GM21576 (cell line): ENCODE measurements at regions not wholly inside any gene's neighbourhood (a gene's known extent, or its start where the extent isn't known, plus 50 kb on each side); places are given as distances from the start of the nearest gene placed in this dataset.

ENCODE experiments used
- ATAC-seq: cut with Tn5 transposase; IDR thresholded peaks from one replicate; pipeline ENCODE4 v1.9.1; 2021; ENCODE audit warnings: mild to moderate bottlenecking, moderate library complexity; ENCODE audit not compliant: unreplicated experiment

DNA sequence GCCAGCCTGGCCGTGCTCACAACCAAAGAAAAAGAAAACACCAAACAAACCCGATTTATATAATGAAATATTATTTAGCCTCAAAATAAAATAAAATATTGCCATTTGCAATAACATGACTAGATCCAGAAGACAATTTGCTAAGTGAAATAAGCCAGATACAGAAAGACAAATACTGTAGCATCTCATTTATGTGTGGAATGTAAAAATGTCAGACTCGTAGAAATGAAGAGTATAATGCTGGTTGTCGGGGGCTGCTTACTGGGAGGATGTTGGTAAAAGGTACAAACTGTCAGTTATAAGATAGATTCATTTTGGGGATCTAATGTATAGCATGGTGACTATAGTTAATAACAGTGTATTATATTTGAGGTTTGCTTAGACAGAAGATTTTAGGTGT is 269.7 kb downstream of the THBS2 start:
- ATAC-seq: no peak

DNA sequence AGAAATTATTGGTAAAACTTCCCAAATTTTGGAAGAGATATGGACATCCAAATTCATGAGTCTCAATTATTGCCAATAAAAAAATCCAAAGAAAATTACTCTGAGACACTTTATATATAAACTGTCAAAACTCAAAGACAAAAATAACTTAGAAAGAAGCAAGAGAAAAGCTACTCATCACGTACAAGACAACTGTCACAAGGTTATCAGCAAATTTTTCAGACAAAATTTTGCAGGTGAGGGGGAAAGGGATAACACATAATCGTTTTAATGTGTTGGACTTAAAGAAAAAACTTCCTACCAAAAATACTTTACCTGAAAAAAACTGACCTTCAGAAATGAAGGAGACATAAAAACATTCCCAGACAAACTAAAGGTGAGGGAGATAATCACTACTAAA is 272.5 kb downstream of the THBS2 start:
- ATAC-seq: no peak

DNA sequence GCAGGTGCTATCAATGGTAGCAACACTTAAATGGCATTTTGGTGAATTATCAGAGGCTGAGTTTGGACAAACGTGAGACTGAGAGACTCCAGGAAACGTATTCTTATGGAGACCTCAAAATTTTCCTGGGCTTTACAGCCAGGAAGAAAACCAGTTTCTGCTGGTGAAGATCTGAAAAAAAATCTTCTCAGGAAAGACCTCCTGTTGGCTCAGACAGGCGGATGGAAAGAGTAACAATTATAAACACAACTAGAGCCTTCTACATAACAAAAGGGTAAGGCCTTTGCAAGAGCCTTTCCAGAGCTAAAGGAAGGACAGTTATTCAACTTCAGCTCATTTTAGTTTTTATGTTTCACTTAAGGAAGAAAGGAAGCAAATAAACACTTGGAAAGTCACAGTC is 274.4 kb downstream of the THBS2 start:
- no peak for ATAC-seq

DNA sequence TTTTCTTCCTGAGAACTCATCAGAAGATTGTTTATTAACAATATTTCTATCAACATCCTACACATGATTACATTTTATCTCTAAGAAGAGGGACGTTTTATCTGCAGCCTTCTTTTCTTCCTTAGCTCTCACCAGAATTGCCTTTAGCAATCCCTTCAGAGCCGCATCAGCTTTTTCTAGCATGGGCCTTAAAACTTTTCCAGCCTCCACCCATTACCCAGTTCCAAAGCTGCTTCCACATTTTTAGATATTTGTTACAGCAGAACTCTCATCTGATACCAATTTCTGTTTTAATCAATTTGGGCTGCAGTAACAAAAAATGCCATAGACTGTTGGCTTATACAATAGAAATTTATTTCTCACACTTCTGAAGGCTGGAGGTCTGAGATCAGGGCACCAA is 281.5 kb downstream of the THBS2 start:
- no peak for ATAC-seq

GRCh38 chr6:168971549-168971948 is 282.1 kb downstream of the THBS2 start:
- ATAC-seq: no peak

DNA sequence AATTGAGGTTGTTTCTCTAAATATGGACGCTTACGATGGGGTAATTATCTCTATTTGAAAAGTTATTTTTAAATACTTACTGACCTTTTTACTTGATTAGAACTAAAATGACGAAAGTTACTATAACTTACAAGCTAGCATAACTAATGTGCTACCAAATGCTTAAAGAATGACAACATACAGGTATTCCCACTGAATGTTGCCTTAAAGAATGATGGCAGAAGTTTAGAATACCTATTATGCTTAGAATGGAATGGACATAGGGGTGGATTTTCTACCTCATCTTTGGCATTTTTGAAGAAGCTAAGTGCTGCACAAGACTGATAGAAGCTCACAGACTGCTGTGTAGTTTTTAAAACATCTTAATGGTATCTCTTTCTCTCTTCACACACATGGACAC is 284.8 kb downstream of the THBS2 start:
- ATAC-seq: no peak

DNA sequence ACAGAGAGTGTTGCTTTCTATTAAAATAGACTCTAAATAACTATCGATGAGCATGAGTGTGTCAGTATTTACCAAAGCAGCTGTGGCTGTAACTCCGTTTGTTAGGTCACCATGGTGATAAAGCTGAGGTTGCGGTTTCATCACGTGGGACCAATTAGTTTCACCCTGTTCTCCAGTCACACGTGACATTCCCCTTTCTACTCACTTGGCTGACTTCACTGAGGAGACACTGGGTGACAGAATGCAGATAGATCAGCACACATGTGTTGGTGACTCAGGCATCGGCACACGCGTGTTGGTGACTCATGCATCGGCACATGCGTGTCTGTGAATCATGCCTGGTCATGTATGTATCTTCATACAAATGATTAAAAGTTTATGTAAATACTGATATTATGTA is 285.4 kb downstream of the THBS2 start:
- peak; percentile 47 for ATAC-seq

GRCh38 chr6:168967281-168967925 is 286.2 kb downstream of the THBS2 start:
- ATAC-seq: no peak

DNA sequence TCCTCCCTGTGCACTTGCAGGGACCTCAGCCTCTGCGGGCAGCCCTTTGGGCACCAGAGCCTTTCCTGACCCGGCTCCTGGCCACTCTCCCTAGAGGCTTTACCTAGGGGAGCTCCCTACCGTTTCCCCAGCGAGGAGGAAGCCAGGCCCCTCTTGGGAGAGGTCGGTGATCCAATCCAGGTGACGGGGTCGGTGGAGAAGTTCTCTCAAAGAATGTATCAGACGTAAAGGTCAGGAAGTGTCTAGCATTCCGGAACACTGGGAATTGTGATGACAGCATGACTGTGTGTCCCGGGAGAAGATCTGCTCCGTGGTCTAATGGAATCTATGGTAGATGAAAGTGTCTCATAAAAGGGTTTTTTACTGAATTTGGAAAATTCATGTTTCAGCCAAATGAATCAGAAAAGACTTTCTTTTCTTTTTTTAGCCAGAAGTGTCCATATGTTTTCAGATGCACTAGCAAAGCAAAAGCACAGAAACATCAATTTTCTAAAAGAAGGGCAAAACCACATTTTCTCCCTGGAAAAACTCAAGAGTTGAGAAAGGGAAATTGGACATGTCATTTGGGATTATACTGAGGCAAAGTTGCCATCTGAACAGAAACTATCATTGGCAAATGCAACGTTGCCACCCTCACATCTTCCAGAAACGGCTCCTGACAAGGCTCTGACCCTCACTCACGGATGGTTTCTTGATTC is 289.4 kb downstream of the THBS2 start:
- no peak for ATAC-seq

DNA sequence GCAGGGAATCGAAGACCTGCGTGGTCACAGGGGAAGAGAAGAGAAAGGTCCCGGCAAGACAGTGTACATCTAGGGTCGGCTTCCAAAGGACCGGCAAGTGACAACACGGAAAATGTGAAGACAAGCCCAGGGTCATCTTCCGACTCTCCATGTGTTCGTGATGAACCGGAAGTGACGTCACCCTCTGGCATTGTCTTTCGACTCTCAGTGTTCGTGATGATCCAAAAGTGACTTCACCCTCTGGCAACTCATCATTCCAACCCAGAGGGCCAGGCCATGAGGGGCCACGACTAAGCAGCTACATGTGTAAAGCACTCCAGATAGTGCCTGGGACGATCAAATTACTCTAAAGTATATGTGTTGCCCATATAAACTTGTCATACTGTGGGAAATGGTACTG is 290.8 kb downstream of the THBS2 start:
- no peak for ATAC-seq

DNA sequence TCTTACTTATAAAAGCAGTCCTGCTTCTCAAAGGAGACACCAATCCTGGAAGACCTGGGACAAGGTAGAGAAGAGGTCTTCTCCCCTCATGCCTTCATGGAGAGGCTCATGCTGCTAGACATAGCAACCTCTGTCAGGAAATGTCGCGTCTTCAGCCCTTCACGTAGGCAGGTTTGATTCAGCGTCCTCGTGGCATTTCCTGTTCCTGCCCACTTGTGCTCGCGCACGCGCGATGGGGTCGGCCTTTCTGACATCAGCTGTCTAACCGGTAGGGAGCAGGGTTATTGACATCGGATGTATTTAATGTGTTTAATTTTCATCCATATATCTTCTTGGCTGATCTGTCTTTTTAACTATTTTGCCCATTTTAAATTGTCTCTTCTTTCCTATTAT is 292.4 kb downstream of the THBS2 start:
- ATAC-seq: no peak

DNA sequence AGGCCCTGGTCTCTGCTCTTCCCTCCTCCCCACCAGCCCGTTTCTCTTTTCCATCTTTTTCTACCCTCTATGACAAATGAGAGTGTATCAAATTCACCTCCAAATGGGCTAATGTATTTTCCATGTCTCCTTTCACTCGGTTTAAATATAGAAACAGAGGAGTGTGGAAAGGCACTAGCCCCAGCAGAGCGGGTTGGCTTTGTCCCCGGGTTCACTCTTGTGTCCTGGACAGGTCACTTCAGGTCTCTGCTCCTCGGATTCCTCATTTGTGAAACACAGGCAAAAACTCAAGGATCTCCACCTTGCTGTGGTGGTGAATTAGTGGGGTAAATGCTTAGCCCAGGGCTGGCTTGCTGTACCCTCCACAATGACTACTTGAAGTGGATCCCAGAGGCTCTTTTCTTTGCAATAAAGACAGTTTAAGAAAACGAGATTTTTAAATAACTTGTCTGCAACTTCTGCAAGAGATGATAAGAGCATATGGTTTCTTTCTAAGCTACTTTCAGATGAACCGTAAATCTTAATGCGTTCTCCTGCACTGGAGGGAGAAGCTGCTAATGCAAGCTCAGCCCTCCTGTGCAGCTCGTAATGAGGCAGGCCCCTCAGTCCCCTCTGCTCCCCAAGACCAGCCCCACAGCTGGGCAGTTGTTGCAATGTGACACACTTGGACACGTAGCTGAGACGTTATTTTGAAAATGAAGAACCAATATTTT is 292.9 kb downstream of the THBS2 start:
- no peak for ATAC-seq

DNA sequence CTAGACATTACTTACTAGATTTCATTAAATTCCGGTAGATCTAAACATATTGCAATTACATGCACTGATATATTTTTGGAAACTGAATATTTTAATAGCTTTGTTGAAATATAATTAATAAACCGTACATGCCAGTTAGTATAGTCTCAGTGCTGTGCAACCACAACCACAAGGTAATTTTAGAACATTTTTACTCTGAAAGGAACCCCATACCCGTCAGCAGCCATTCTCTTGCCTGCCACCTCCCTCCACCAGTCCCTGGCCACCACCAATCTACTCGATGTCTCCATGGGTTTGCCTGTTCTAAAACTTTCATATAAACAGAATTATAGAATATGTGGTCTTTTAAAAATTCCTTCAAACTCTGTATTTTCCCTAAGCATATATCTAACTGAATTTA is 293.9 kb downstream of the THBS2 start:
- ATAC-seq: no peak

- ATAC-seq: peak; percentile 75
Measured at GRCh38 chr6:168956884-168957730, 296.5 kb downstream of the THBS2 start.

GRCh38 chr6:168956141-168956838 is 297.4 kb downstream of the THBS2 start:
- no peak for ATAC-seq

DNA sequence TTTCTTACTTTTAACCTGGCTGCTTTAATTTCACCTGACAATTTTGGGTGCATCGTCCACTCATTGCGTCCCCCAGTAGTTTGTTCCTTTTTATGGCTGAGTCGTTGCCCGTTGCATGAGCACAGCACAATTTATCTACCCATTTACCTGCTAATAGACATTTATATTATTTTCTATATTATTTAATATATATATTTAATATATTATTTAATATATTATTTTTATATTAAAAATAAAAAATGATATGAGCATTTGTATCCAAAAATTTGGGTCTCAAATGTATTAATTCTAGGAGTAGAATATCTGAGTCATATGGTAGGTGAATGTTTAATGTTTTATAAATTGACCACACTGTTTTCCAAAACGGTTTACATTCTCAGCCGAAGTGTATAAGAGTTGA is 300.2 kb downstream of the THBS2 start:
- no peak for ATAC-seq

DNA sequence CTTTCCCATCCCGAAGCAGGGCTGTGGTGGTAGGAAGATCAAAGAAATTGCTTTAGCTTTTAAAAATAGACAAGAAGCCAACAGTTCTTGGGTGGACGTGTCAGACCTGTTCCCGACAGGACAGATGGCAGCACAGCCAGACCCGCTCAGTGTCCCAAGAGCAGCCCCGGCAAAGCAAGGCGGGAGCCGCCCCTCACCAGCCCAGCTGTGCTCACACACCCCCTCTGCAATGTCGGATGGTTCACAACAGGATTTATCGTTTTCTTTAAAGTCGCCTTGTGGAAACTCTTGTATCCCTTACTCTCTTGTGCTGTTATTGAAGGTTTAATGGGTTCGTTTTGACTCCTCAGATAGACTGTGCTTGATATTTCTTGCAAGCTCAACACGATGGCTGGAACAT is 302.4 kb downstream of the THBS2 start:
- no peak for ATAC-seq

- ATAC-seq: no peak
Measured at GRCh38 chr6:168950858-168951214, 302.8 kb downstream of the THBS2 start.

- ATAC-seq: no peak
Measured at GRCh38 chr6:168949981-168950857, 303.4 kb downstream of the THBS2 start.

DNA sequence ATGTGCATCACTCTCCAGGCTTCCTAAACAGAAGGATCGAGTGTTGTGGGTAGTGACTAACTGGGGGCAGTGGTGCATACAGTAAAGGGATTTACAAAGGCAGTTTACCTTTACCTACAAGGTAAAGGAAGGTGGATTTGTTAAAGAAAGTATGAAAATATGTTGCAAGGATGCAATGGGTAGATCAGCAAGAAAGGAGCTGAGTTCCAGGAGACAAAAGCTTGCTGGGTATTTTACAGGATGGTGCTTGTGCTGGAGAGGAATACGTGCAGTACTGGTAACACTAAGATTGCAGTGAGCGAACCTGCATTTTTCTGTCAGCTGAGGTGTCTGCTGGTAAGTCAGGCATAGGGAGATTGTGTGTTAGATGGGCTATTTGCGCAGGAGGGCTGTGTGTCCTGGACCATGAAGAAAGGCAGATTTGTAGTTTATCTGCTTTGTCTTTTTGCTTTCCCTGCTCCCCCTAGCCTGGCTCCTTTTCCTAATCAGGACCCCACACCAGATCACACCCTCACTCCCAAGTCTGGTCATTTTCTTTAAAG is 304.6 kb downstream of the THBS2 start:
- no peak for ATAC-seq
